GM21576 (cell line): ENCODE measurements at regions not wholly inside any gene's neighbourhood (a gene's known extent, or its start where the extent isn't known, plus 50 kb on each side); places are given as distances from the start of the nearest gene placed in this dataset.

Experiments used
- ATAC-seq: cut with Tn5 transposase; IDR thresholded peaks from one replicate; pipeline ENCODE4 v1.9.1; 2021; ENCODE audit warnings: mild to moderate bottlenecking, moderate library complexity; ENCODE audit not compliant: unreplicated experiment

- no peak for ATAC-seq
Measured at GRCh38 chr2:12105180-12105579, 358.7 kb downstream of the LPIN1 start.

- peak; percentile 46 for ATAC-seq
Measured at GRCh38 chr2:12106440-12107080, 360.1 kb downstream of the LPIN1 start.

- ATAC-seq = no peak
Measured at GRCh38 chr2:12107321-12107720, 360.9 kb downstream of the LPIN1 start.

- ATAC-seq = no peak
Measured at GRCh38 chr2:12107939-12108338, 361.5 kb downstream of the LPIN1 start.

GRCh38 chr2:12109363-12110017 lies 363.1 kb downstream of the LPIN1 start:
- no peak for ATAC-seq

- no peak for ATAC-seq
Measured at GRCh38 chr2:12110074-12110473, 363.6 kb downstream of the LPIN1 start.

GRCh38 chr2:12110481-12110880 lies 364.0 kb downstream of the LPIN1 start:
- no peak for ATAC-seq

- no peak for ATAC-seq
Measured at GRCh38 chr2:12113412-12113811, 367.0 kb downstream of the LPIN1 start.

- ATAC-seq = no peak
Measured at GRCh38 chr2:12114816-12115215, 368.4 kb downstream of the LPIN1 start.

GRCh38 chr2:12116228-12116750 lies 369.9 kb downstream of the LPIN1 start:
- peak; percentile 62 for ATAC-seq

- no peak for ATAC-seq
Measured at GRCh38 chr2:12119841-12120240, 373.4 kb downstream of the LPIN1 start.

GRCh38 chr2:12120281-12121150 lies 374.1 kb downstream of the LPIN1 start:
- ATAC-seq = no peak

- no peak for ATAC-seq
Measured at GRCh38 chr2:12124790-12125189, 378.4 kb downstream of the LPIN1 start.

GRCh38 chr2:12126318-12126717 lies 379.9 kb downstream of the LPIN1 start:
- ATAC-seq = no peak

- ATAC-seq = peak; percentile 54
Measured at GRCh38 chr2:12127638-12128037, 381.2 kb downstream of the LPIN1 start.

- ATAC-seq = no peak
Measured at GRCh38 chr2:12131975-12132374, 385.5 kb downstream of the LPIN1 start.

GRCh38 chr2:12141618-12142258 lies 395.3 kb downstream of the LPIN1 start:
- ATAC-seq = no peak

GRCh38 chr2:12151716-12152115 lies 405.3 kb downstream of the LPIN1 start:
- ATAC-seq = no peak

- no peak for ATAC-seq
Measured at GRCh38 chr2:12152888-12153287, 406.5 kb downstream of the LPIN1 start.

- ATAC-seq = no peak
Measured at GRCh38 chr2:12155303-12156051, 409.0 kb downstream of the LPIN1 start.
